ENCODE measurements at regions not wholly inside any gene's neighbourhood (a gene's known extent, or its start where the extent isn't known, plus 50 kb on each side); places are given as distances from the start of the nearest gene placed in this dataset.
"Not testable (repeated sequence)": the region's sequence is repeated elsewhere in the genome, so short reads cannot be mapped to it uniquely, and the experiment has no call there.

DNA sequence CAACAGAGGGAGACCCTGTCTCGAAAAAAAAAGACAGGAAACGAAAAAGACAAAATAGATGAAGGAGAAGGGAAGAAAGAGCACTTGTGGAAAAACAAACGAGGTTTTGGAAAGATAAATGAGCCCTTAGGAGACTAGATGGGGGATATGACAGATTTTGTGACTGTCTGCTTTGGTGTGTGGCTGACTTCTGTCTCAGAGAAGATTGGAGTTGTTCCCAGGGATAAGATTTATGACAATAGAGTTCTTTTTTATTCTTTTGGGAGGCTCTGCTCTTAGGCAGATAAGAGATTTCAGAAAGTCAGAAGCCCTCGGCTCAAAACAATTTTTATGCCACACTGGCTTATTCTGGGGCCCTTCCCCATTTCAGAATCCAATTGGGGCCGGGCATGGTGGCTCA is 73.9 kb upstream of the ATF7IP2 start:
- intact Hi-C loops (cut with DNase I) = loop anchor here (10.0 kb wide), 1 partner anchor 423 kb away; no protein-coding TSS in a partner anchor

DNA sequence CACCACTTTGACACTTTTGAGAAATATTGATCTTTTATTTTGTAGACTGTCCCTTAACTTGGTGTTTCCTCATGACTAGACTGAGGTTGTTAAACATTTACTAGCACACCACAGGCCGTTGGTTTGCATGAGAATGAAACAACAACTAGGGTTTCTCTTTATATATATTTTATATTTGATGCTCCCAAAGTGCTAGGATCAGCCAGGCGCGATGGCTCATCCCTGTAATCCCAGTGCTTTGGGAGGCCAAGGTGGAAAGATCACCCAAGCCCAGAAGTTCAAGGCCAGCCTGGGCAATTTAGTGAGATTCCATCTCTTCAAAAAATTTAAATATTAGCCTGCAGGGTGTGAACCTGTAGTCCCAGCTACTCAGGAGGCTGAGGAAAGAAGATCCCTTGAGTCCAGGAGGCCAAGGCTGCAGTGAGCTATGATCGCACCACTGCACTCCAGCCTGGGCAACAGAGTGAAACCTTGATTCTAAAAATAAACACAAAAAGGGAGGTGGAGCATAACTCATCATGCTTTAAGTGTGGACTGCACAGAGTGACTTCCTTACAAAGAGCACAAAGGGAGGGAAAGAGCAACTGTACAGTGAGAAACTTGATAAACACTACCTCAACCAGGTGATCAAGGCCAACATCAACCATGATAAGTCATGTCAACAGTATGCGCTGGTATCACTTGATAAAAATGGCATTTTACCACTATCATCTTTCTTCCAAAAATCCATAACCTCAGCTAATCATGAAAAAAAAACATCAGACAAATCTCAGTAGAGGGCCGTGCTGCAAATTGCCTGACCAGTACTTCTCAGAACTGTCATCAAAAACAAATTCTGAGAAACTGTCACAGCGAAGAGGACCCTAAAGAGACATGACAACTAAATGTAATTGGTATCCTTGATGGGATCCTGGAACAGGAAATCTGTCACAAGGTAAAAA is 72.8 kb upstream of the ATF7IP2 start:
- intact Hi-C loops (cut with DNase I) = loop anchor here (10.0 kb wide), 1 partner anchor 422 kb away; no protein-coding TSS in a partner anchor
- no peak for DNase-seq (ENCODE audit: low spot score)

More for the DNA sequence above, 73.9 kb upstream of the ATF7IP2 start:
- DNase-seq (ENCODE audit: low spot score) = no peak

- intact Hi-C loops (cut with DNase I) = loop anchor here (2.0 to 10.0 kb wide), 2 partner anchors 194 to 420 kb away; no protein-coding TSS in a partner anchor
These were observed 71.5 kb upstream of the ATF7IP2 start for GRCh38 chr16:10314317-10314716.

GRCh38 chr16:10314811-10315210 is 71.0 kb upstream of the ATF7IP2 start:
- intact Hi-C loops (cut with DNase I) = loop anchor here (2.0 to 10.0 kb wide), 2 partner anchors 194 to 420 kb away; no protein-coding TSS in a partner anchor

More at GRCh38 chr16:10314317-10314716, 71.5 kb upstream of the ATF7IP2 start:
- no peak for DNase-seq (ENCODE audit: low spot score)

GRCh38 chr16:10317425-10318001 is 68.3 kb upstream of the ATF7IP2 start:
- no peak for DNase-seq (ENCODE audit: low spot score)
- intact Hi-C loops (cut with DNase I) = loop anchor here (10.0 kb wide), 1 partner anchor 417 kb away; no protein-coding TSS in a partner anchor

More at GRCh38 chr16:10314811-10315210, 71.0 kb upstream of the ATF7IP2 start:
- DNase-seq (ENCODE audit: low spot score) = no peak

DNA sequence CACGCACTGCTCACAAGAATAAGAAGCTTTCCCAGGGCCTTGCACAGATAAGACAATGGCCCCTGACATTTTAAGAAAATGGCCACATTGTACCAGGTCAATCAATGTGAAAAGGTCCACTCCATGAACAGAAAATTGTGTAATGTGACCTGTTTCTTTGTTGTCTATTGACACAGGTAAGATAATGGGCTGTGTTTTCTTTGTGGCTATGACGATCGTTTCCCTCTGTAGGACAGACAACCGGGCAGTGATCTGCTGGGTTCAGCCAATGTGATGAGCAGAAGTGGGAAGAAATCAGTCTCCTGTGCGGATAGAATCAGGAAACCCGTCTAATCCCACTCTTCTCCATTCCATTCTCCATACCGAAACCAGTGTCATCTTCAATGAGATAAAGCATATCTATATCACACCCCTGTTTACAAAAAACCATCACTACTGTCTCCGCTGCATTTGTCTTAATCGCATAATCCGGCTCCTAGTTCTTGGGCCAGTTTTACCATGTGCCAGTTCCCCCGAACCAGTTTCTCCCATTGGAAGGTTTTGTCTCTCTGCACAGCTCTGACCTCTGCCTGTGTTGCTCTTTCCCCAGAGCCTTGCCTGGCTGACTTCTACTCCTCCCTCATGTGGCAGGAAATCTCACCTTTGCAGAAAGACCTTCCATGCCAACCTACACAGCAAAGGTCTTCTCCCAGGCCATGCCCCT is 66.9 kb upstream of the ATF7IP2 start:
- intact Hi-C loops (cut with DNase I) = loop anchor here (10.0 kb wide), 1 partner anchor 416 kb away; no protein-coding TSS in a partner anchor
- DNase-seq (ENCODE audit: low spot score) = no peak

DNA sequence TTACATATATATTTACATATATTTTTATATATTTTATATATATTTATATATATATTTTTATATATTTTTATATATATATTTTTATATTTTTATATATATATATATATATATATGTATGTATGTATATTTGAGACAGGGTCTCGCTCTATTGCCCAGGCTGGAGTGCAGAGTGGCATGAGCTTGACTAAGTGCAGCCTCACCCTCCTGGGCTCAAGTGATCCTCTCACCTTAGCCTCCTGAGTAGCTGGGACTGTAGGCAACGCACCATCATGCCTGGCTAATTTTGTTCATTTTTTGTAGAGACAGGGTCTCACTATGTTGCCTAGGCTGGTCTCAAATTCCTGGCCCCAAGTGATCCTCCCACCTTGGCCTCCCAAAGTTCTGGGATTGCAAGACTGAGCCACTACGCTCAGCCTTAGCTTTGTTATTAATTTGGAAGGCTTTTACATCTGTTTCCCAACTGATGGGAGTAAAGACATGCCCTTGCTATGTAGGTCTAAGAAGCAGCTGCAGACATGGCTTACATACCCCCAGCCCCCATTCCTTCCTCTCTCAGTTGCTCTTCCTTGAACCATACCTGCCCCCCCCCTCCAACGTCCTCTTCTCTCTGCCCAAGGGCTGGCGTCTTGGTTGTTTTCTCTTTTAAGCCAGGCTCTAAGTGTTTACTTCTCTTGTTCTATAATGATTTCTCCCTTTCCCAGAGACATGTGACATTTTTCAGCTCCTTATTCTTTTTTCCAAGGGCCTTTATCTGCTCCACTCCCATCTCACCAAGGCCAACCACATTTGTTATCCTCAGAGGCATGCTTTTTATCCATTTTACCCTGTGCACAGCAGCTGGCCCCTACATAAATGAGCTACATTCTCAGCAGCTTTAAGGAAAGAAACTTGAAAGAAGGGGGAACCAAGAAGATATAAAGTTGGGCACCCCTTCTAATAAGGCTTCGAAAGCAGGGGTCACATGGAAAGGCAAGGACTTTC is 64.2 kb upstream of the ATF7IP2 start:
- intact Hi-C loops (cut with DNase I) = loop anchor here (10.0 kb wide), 1 partner anchor 603 kb away; no protein-coding TSS in a partner anchor
- peak; percentile 29 for DNase-seq (ENCODE audit: low spot score)

- DNase-seq (ENCODE audit: low spot score) = peak; percentile 36
- intact Hi-C loops (cut with DNase I) = loop anchor here (10.0 kb wide), 1 partner anchor 602 kb away; no protein-coding TSS in a partner anchor
These were observed 62.9 kb upstream of the ATF7IP2 start for GRCh38 chr16:10322723-10323527.

GRCh38 chr16:10323528-10323869 is 62.4 kb upstream of the ATF7IP2 start:
- DNase-seq (ENCODE audit: low spot score) = no peak

DNA sequence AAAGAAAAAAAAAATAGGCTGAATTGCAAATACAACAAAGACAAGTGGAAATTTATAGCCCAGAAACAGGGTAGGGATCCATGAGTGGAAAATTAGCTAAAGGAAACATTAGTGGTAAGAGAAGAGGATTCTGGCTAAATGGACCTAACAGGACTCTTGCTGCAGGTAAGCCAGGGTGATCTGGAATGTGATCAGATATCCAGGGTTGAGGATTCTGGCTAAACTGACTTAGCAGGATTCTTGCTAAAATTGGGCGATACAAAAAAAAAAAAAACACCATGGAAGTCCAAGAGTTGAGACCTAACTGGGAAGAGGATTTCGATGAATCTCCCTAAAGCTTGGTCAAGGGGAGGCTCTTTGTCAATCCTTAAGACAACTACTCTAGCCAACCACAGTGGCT is 61.7 kb upstream of the ATF7IP2 start:
- intact Hi-C loops (cut with DNase I) = loop anchor here (10.0 kb wide), 1 partner anchor 601 kb away; no protein-coding TSS in a partner anchor
- no peak for DNase-seq (ENCODE audit: low spot score)

More at GRCh38 chr16:10323528-10323869, 62.4 kb upstream of the ATF7IP2 start:
- intact Hi-C loops (cut with DNase I) = loop anchor here (10.0 kb wide), 1 partner anchor 601 kb away; no protein-coding TSS in a partner anchor

DNA sequence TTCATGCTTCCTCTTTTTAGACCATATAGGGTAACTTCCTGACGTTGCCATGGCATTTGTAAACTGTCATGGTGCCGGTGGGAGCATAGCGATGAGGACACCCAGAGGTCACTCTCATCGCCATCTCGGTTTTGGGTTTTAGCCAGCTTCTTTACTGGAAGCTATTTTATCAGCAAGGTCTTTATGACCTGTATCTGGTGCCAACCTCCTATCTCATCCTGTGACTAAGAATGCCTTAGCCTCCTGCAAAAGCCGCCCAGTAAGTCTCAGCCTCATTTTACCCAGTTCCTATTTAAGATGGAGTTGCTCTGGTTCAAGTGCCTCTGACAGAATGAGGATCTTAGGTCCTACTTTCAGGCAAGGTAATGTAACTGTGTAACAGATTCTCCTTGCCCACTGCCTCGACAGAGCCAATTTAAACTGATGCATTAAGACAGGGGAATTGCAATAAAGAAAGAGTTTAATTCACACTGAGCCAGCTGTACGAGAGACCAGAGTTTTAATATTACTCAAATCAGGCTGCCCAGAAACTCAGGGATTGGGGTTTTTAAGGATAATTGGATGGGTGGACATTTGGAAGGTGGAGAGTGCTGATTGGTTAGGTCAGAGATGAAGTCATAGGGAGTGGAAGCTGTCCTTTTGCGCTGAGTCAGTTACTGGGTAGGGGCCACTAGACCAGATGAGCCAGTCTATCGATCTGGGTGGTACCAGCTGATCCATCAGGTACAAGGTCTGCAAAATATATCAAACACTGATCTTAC is 59.9 kb upstream of the ATF7IP2 start:
- DNase-seq (ENCODE audit: low spot score) = no peak
- intact Hi-C loops (cut with DNase I) = loop anchor here (10.0 kb wide), 1 partner anchor 599 kb away; no protein-coding TSS in a partner anchor

DNA sequence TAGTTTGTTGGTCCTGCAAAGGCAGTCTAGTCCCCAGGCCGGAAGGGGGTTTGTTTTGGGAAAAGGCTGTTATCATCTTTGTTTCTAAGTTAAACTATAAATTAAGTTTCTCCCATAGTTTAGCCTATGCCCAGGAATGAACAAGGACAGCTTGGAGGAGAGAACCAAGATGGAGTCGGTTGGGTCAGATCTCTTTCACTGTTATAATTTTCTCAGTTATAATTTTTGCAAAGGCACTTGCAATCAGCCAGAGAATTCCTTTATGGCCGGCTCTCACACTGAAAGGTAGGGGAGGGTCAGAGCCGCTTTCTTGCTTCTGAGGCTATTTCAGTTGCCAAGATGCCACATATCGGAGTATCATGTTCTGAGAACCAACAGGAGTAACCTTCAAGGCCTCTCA is 59.2 kb upstream of the ATF7IP2 start:
- no peak for DNase-seq (ENCODE audit: low spot score)
- intact Hi-C loops (cut with DNase I) = loop anchor here (10.0 kb wide), 1 partner anchor 598 kb away; no protein-coding TSS in a partner anchor

GRCh38 chr16:10328291-10328690 is 57.6 kb upstream of the ATF7IP2 start:
- not testable (repeated sequence) for DNase-seq (ENCODE audit: low spot score)
- intact Hi-C loops (cut with DNase I) = loop anchor here (10.0 kb wide), 1 partner anchor 597 kb away; no protein-coding TSS in a partner anchor

DNA sequence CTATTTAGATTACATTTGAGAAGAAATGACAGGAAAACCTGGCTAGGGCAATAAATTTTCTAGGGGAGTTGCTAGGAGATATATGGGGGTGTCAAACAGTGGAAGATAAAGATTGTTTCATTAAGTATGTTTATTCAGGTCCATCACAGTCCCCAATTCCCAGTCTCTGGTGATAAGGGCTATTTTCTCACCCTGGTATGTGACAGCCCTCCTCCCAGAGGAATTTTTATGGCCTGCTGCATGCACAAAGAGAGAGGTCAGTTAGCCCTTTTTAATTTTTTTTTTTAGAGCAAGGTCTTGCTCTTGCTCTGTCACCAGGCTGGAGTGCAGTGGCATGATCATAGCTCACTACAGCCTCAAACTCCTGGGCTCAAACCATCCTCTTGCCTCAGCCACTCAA is 53.6 kb upstream of the ATF7IP2 start:
- DNase-seq (ENCODE audit: low spot score) = no peak
- intact Hi-C loops (cut with DNase I) = no loop called here

GRCh38 chr16:10332775-10333174 is 53.1 kb upstream of the ATF7IP2 start:
- intact Hi-C loops (cut with DNase I) = no loop called here
- DNase-seq (ENCODE audit: low spot score) = no peak

GRCh38 chr16:10333321-10334032 is 52.4 kb upstream of the ATF7IP2 start:
- no peak for DNase-seq (ENCODE audit: low spot score)
- intact Hi-C loops (cut with DNase I) = no loop called here

All from cardiac septum (tissue), 1 donor.